ENCODE measurements at regions not wholly inside any gene's neighbourhood (a gene's known extent, or its start where the extent isn't known, plus 50 kb on each side); places are given as distances from the start of the nearest gene placed in this dataset.

DNA sequence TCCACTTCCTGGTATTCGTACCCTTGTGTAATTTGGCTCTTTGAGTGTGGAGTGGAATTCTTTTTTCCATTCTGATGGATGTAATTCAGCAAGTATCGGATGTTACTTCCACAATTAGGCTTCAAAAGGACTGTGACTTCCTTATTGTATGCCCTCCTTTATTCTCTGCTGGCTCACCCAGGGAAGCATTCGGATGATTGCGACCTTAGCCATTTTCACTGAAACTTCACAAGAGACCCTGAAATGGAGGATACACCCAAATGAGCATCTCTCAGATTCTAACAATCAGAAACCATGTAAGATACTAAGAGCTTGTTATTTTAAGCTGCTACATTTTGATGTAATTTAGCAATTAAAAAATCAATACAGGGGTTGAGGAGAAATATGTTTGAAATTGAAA lies 493.1 kb downstream of the DNAJB9 start:
- TF ChIP-seq EZH2 (IDR thresholded peaks at IDR 0.05; ENCODE audit: low read length, unreplicated experiment) (no peak), CTCF (conservative IDR thresholded peaks at IDR 0.05; ENCODE audit: low read depth, low read length) (no peak), EZH2phosphoT487 (IDR thresholded peaks at IDR 0.05; ENCODE audit: borderline replicate concordance, low read length) (no peak)

All from PC-3 (cell line).